Loucy (cell line): ENCODE measurements at regions not wholly inside any gene's neighbourhood (a gene's known extent, or its start where the extent isn't known, plus 50 kb on each side); places are given as distances from the start of the nearest gene placed in this dataset.
"Not testable (repeated sequence)": the region's sequence is repeated elsewhere in the genome, so short reads cannot be mapped to it uniquely, and the experiment has no call there.

ENCODE experiments used
- H2AFZ ChIP-seq: fragments of 200-600 bp; sonication (generic); 2 replicates; pipeline ENCODE4 v1.6.0; 2016; ENCODE audit warnings: antibody characterized with exemption, mild to moderate bottlenecking, low read length, moderate library complexity
- H3F3A ChIP-seq: fragments of 200-600 bp; 2 replicates; pipeline ENCODE4 v1.6.0; 2016; ENCODE audit warnings: antibody characterized with exemption, low read depth, mild to moderate bottlenecking
- H3K27me3 ChIP-seq: fragments of 200-600 bp; sonication (generic); 2 replicates; pipeline ENCODE4 v1.6.1; 2014; ENCODE audit warnings: low read length, mild to moderate bottlenecking; ENCODE audit not compliant: insufficient read depth, poor library complexity, severe bottlenecking
- H3K36me3 ChIP-seq: fragments of 200-600 bp; sonication (generic); 2 replicates; pipeline ENCODE4 v1.6.1; 2016; ENCODE audit warnings: low read length; ENCODE audit not compliant: insufficient read depth
- H3K4me1 ChIP-seq: fragments of 200-600 bp; sonication (generic); 2 replicates; pipeline ENCODE4 v1.5.1; 2014; ENCODE audit warnings: low read length, mild to moderate bottlenecking; ENCODE audit not compliant: insufficient read depth, poor library complexity, severe bottlenecking
- H3K4me2 ChIP-seq: fragments of 200-600 bp; sonication (generic); 2 replicates; pipeline ENCODE4 v1.6.0; 2014; ENCODE audit warnings: antibody characterized with exemption, low read length, low read depth, mild to moderate bottlenecking; ENCODE audit not compliant: poor library complexity, severe bottlenecking
- H3K4me3 ChIP-seq: fragments of 200-600 bp; sonication (generic); 2 replicates; pipeline ENCODE4 v1.5.1; 2014; ENCODE audit warnings: low read length, mild to moderate bottlenecking, mixed read lengths; ENCODE audit not compliant: poor library complexity, severe bottlenecking
- H3K79me2 ChIP-seq: fragments of 200-600 bp; sonication (generic); 2 replicates; pipeline ENCODE4 v1.6.1; 2014; ENCODE audit warnings: low read length; ENCODE audit not compliant: insufficient read depth
- H3K9ac ChIP-seq: fragments of 200-600 bp; sonication (generic); 2 replicates; pipeline ENCODE4 v1.6.0; 2014; ENCODE audit warnings: mild to moderate bottlenecking, low read depth, low read length, moderate library complexity; ENCODE audit not compliant: poor library complexity, severe bottlenecking
- H3K9me2 ChIP-seq: fragments of 200-600 bp; sonication (generic); replicated peaks from 2 replicates; pipeline ENCODE4 v1.6.1; 2016; ENCODE audit warnings: low read depth, low read length, mixed read lengths
- H3K9me3 ChIP-seq: fragments of 200-600 bp; sonication (generic); 2 replicates; pipeline ENCODE4 v1.6.1; 2014; ENCODE audit warnings: mild to moderate bottlenecking, antibody characterized with exemption, low read length, low read depth; ENCODE audit not compliant: insufficient read depth
- H4K20me1 ChIP-seq: fragments of 200-600 bp; sonication (generic); 2 replicates; pipeline ENCODE4 v1.6.0; 2014; ENCODE audit warnings: antibody characterized with exemption, low read length, mild to moderate bottlenecking; ENCODE audit not compliant: insufficient read depth, poor library complexity, severe bottlenecking
- EZH2phosphoT487 ChIP-seq: fragments of 200-600 bp; IDR thresholded peaks from 2 replicates; pipeline ENCODE4 v1.6.1; 2018; ENCODE audit warnings: antibody characterized with exemption, mild to moderate bottlenecking, moderate library complexity, borderline replicate concordance
- TF ChIP-seq, protein P1 (sequence below): fragments of 200-600 bp; sonication (generic); conservative IDR thresholded peaks from 2 replicates; pipeline ENCODE4 v1.5.1; 2014; ENCODE audit warnings: mild to moderate bottlenecking, antibody characterized with exemption, low read length

DNA sequence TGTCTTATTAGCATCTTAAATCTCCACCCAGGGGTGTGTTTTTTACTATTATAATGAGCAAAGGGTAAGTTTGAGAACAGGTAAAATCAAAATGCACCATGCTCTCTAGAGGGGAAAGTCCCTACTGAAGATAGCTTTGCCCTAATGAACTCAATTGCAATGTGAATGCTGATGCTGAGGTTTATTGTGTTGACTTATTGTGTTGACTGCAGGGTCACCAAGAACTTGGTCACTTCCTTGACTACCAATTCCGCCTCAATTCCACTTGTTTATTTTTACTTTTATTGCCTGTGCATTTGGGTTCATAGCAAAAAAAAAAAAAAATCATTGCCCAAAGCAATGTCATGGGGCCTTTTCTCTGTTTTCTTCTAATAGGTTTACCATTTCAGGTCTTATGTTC, 67.7 kb upstream of the SRD5A3 start:
- H3K79me2 ChIP-seq = no peaks in the 10 kb centered on the region
- H3K36me3 ChIP-seq = no peaks in the 10 kb centered on the region
- H3K4me3 ChIP-seq = no peak overlapping the region
- no peak for TF ChIP-seq EZH2phosphoT487
- TF ChIP-seq, protein P1, sequence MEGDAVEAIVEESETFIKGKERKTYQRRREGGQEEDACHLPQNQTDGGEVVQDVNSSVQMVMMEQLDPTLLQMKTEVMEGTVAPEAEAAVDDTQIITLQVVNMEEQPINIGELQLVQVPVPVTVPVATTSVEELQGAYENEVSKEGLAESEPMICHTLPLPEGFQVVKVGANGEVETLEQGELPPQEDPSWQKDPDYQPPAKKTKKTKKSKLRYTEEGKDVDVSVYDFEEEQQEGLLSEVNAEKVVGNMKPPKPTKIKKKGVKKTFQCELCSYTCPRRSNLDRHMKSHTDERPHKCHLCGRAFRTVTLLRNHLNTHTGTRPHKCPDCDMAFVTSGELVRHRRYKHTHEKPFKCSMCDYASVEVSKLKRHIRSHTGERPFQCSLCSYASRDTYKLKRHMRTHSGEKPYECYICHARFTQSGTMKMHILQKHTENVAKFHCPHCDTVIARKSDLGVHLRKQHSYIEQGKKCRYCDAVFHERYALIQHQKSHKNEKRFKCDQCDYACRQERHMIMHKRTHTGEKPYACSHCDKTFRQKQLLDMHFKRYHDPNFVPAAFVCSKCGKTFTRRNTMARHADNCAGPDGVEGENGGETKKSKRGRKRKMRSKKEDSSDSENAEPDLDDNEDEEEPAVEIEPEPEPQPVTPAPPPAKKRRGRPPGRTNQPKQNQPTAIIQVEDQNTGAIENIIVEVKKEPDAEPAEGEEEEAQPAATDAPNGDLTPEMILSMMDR = no peak
- H3K4me1 ChIP-seq = no peaks in the 10 kb centered on the region
- H3K9me2 ChIP-seq = no peaks in the 10 kb centered on the region
- no peak overlapping the region for H2AFZ ChIP-seq
- H4K20me1 ChIP-seq = no peaks in the 10 kb centered on the region
- no peaks in the 10 kb centered on the region for H3K27me3 ChIP-seq
- H3F3A ChIP-seq = no peaks in the 10 kb centered on the region
- no peak overlapping the region for H3K4me2 ChIP-seq
- H3K9ac ChIP-seq = no peak overlapping the region
- no peaks in the 10 kb centered on the region for H3K9me3 ChIP-seq

DNA sequence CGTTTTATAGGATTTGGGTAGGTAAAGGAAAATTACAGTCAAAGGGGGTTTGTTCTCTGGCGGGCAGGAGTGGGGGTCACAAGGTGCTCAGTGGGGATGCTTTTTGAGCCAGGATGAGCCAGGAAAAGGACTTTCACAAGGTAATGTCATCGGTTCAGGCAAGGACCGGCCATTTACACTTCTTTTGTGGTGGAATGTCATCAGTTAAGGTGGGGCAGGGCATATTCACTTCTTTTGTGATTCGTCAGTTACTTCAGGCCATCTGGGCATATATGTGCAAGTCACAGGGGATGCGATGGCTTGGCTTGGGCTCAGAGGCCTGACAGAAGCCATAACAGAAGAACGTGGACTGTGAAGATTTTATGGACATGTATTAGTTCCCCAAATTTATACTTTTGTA, 65.6 kb upstream of the SRD5A3 start:
- not testable (repeated sequence) for H3K4me1 ChIP-seq, H3K4me2 ChIP-seq, H3K36me3 ChIP-seq, H3F3A ChIP-seq, H3K27me3 ChIP-seq, H4K20me1 ChIP-seq, H3K9me2 ChIP-seq, H2AFZ ChIP-seq, H3K9ac ChIP-seq, H3K79me2 ChIP-seq, H3K4me3 ChIP-seq
- H3K9me3 ChIP-seq = peaks cover 11% of the 10 kb centered on the region; the same call in 1 of the 2 replicates

DNA sequence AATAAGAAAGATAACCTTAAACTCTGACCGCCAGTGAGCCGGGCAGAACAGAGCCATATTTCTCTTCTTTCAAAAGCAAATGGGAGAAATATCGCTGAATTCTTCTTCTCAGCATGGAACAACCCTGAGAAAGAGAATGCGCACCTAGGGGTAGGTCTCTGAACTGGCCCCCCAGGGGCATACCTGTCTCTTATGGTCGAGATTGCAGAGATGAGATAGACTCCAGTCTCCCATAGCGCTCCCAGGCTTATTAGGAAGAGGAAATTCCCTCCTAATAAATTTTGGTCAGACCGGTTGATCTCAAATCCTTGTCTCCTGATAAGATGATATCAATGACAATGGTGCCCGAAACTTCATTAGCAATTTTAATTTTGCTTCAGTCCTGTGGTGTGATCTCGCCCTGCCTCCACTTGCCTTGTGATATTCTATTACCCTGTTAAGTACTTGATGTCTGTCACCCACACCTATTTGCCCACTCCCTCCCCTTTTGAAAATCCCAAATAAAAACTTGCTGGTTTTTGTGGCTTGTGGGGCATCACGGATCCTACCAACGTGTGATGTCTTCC, 64.8 kb upstream of the SRD5A3 start:
- H3K4me1 ChIP-seq, H3K4me3 ChIP-seq, H3F3A ChIP-seq, H2AFZ ChIP-seq, H3K36me3 ChIP-seq, H3K27me3 ChIP-seq, H4K20me1 ChIP-seq, H3K9me2 ChIP-seq, H3K9ac ChIP-seq, H3K4me2 ChIP-seq, H3K79me2 ChIP-seq: not testable (repeated sequence)
- peaks cover 11% of the 10 kb centered on the region; the same call in 1 of the 2 replicates for H3K9me3 ChIP-seq

DNA sequence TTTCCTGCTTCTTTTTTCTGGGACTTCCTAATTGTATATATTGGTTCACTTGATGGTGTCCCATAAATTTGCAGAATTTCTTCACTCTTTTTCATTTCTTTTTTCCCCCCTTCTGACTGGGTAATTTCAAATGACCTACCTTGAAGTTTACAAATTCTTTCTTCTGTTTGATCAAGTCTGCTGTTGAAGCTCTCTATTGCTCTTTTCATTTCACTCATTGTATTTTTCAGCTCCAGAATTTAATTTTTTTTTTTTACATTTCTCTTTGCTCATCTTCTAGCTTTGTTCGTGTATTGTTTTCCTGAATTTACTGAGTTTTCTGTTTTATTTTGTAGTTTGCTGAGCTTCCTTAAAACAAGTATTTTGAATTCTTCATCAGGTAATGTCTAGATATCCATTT, 61.7 kb upstream of the SRD5A3 start:
- H3K9ac ChIP-seq = no peak overlapping the region
- no peak for TF ChIP-seq EZH2phosphoT487
- TF ChIP-seq, protein P1 = no peak
- H3K36me3 ChIP-seq = no peaks in the 10 kb centered on the region
- no peaks in the 10 kb centered on the region for H3K4me1 ChIP-seq
- no peak overlapping the region for H3K4me3 ChIP-seq
- H3K27me3 ChIP-seq = no peaks in the 10 kb centered on the region
- no peaks in the 10 kb centered on the region for H3K79me2 ChIP-seq
- no peak overlapping the region for H3K4me2 ChIP-seq
- H2AFZ ChIP-seq = no peak overlapping the region
- no peaks in the 10 kb centered on the region for H3F3A ChIP-seq
- H3K9me2 ChIP-seq = no peaks in the 10 kb centered on the region
- peaks cover 11% of the 10 kb centered on the region; the same call in 1 of the 2 replicates for H3K9me3 ChIP-seq
- H4K20me1 ChIP-seq = no peaks in the 10 kb centered on the region
